HepG2 (cell line): ENCODE measurements at regions not wholly inside any gene's neighbourhood (a gene's known extent, or its start where the extent isn't known, plus 50 kb on each side); places are given as distances from the start of the nearest gene placed in this dataset.

ENCODE experiments used
- ELF1 ChIP-seq: sonication (generic); formaldehyde crosslinking; IDR thresholded peaks from 2 replicates; pipeline ENCODE4 v1.4.0; 2020; ENCODE audit warnings: missing genetic modification reagents
- PPARG ChIP-seq: conservative IDR thresholded peaks from 2 replicates; pipeline ENCODE4 v1.6.1; 2016; ENCODE audit warnings: missing biosample characterization, missing genetic modification reagents
- RAD21 ChIP-seq: fragments of 450-650 bp; formaldehyde crosslinking; IDR thresholded peaks from 2 replicates; pipeline ENCODE4 v1.5.0; 2020; ENCODE audit warnings: mild to moderate bottlenecking
- SP1 ChIP-seq, 2 experiments: fragments of 450-650 bp in 1 of 2; sonication (generic) in 1 of 2; formaldehyde crosslinking in 1 of 2; IDR thresholded peaks; 2 replicates each; pipeline versions ENCODE4 v1.4.0 to v1.6.1; 2016 to 2020; ENCODE audit warnings: missing genetic modification reagents in 1 of 2
- ZFP36 ChIP-seq: fragments of 150-350 bp; IDR thresholded peaks from 2 replicates; pipeline ENCODE4 v1.6.1; 2018; ENCODE audit warnings: borderline replicate concordance, low read length, low read depth; ENCODE audit not compliant: partially characterized antibody
- ZNF781 ChIP-seq: sonication (generic); formaldehyde crosslinking; IDR thresholded peaks from 2 replicates; pipeline ENCODE4 v1.5.1; 2020; ENCODE audit warnings: borderline replicate concordance, mild to moderate bottlenecking, missing genetic modification reagents; ENCODE audit errors: not compliant biosample characterization
- TF ChIP-seq, protein P1 (sequence below): sonication (generic); formaldehyde crosslinking; IDR thresholded peaks from 2 replicates; pipeline ENCODE4 v1.4.0; 2020; ENCODE audit warnings: low read depth, mild to moderate bottlenecking, missing genetic modification reagents
- TF ChIP-seq, protein P2 (sequence below): sonication (generic); formaldehyde crosslinking; IDR thresholded peaks from 2 replicates; pipeline ENCODE4 v1.9.0; 2021; ENCODE audit warnings: missing genetic modification reagents, borderline replicate concordance
- TF ChIP-seq, protein P3 (sequence below): sonication (generic); formaldehyde crosslinking; IDR thresholded peaks from 2 replicates; pipeline ENCODE4 v1.5.0; 2020; ENCODE audit warnings: mild to moderate bottlenecking, missing genetic modification reagents, moderate library complexity
- TF ChIP-seq, protein P4 (sequence below): sonication (generic); formaldehyde crosslinking; IDR thresholded peaks from 2 replicates; pipeline ENCODE4 v1.4.0; 2020; ENCODE audit warnings: mild to moderate bottlenecking, missing genetic modification reagents, borderline replicate concordance
- TF ChIP-seq, protein P5 (sequence below): IDR thresholded peaks from 2 replicates; pipeline ENCODE4 v1.6.1; 2012; ENCODE audit warnings: low read depth, low read length, improper control_type of control experiment
- TF ChIP-seq, protein P6 (sequence below): fragments of 450-650 bp; IDR thresholded peaks from 2 replicates; pipeline ENCODE4 v1.6.1; 2017; ENCODE audit warnings: mild to moderate bottlenecking

DNA sequence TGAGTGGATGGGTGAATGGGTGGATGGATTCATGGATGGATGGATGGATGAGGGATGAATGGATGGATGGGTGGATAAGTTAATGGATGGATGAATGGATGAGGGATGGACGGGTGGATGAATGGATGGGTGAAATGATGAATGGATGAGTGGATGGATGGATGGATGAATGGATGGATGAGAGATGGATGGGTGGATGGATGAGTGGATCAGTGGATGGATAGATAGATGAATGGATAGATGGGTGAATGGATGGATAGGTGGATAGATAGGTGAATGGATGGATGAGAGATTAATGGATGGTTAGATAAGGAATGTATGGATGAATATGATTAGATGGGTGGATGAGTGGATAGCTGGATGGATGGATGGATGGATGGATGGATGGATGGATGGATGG is 313.5 kb downstream of the NPHP4 start:
- no peak for TF ChIP-seq ELF1
- TF ChIP-seq, protein P1, sequence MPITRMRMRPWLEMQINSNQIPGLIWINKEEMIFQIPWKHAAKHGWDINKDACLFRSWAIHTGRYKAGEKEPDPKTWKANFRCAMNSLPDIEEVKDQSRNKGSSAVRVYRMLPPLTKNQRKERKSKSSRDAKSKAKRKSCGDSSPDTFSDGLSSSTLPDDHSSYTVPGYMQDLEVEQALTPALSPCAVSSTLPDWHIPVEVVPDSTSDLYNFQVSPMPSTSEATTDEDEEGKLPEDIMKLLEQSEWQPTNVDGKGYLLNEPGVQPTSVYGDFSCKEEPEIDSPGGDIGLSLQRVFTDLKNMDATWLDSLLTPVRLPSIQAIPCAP (CRISPR knock-in tag): no peak
- TF ChIP-seq, protein P2, sequence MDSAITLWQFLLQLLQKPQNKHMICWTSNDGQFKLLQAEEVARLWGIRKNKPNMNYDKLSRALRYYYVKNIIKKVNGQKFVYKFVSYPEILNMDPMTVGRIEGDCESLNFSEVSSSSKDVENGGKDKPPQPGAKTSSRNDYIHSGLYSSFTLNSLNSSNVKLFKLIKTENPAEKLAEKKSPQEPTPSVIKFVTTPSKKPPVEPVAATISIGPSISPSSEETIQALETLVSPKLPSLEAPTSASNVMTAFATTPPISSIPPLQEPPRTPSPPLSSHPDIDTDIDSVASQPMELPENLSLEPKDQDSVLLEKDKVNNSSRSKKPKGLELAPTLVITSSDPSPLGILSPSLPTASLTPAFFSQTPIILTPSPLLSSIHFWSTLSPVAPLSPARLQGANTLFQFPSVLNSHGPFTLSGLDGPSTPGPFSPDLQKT (CRISPR knock-in tag): no peak
- TF ChIP-seq PPARG (CRISPR knock-in tag): no peak
- TF ChIP-seq, protein P3, sequence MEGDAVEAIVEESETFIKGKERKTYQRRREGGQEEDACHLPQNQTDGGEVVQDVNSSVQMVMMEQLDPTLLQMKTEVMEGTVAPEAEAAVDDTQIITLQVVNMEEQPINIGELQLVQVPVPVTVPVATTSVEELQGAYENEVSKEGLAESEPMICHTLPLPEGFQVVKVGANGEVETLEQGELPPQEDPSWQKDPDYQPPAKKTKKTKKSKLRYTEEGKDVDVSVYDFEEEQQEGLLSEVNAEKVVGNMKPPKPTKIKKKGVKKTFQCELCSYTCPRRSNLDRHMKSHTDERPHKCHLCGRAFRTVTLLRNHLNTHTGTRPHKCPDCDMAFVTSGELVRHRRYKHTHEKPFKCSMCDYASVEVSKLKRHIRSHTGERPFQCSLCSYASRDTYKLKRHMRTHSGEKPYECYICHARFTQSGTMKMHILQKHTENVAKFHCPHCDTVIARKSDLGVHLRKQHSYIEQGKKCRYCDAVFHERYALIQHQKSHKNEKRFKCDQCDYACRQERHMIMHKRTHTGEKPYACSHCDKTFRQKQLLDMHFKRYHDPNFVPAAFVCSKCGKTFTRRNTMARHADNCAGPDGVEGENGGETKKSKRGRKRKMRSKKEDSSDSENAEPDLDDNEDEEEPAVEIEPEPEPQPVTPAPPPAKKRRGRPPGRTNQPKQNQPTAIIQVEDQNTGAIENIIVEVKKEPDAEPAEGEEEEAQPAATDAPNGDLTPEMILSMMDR (CRISPR knock-in tag): no peak
- TF ChIP-seq RAD21: no peak
- TF ChIP-seq ZNF781 (CRISPR knock-in tag): no peak
- no peak for TF ChIP-seq SP1 (IDR thresholded peaks at IDR 0.05)
- no peak for TF ChIP-seq SP1 (CRISPR knock-in tag; IDR thresholded peaks at IDR 0.05)
- TF ChIP-seq, protein P4, sequence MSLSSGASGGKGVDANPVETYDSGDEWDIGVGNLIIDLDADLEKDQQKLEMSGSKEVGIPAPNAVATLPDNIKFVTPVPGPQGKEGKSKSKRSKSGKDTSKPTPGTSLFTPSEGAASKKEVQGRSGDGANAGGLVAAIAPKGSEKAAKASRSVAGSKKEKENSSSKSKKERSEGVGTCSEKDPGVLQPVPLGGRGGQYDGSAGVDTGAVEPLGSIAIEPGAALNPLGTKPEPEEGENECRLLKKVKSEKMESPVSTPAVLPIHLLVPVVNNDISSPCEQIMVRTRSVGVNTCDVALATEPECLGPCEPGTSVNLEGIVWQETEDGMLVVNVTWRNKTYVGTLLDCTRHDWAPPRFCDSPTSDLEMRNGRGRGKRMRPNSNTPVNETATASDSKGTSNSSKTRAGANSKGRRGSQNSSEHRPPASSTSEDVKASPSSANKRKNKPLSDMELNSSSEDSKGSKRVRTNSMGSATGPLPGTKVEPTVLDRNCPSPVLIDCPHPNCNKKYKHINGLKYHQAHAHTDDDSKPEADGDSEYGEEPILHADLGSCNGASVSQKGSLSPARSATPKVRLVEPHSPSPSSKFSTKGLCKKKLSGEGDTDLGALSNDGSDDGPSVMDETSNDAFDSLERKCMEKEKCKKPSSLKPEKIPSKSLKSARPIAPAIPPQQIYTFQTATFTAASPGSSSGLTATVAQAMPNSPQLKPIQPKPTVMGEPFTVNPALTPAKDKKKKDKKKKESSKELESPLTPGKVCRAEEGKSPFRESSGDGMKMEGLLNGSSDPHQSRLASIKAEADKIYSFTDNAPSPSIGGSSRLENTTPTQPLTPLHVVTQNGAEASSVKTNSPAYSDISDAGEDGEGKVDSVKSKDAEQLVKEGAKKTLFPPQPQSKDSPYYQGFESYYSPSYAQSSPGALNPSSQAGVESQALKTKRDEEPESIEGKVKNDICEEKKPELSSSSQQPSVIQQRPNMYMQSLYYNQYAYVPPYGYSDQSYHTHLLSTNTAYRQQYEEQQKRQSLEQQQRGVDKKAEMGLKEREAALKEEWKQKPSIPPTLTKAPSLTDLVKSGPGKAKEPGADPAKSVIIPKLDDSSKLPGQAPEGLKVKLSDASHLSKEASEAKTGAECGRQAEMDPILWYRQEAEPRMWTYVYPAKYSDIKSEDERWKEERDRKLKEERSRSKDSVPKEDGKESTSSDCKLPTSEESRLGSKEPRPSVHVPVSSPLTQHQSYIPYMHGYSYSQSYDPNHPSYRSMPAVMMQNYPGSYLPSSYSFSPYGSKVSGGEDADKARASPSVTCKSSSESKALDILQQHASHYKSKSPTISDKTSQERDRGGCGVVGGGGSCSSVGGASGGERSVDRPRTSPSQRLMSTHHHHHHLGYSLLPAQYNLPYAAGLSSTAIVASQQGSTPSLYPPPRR (CRISPR knock-in tag): no peak
- TF ChIP-seq ZFP36: no peak
- TF ChIP-seq, protein P5, sequence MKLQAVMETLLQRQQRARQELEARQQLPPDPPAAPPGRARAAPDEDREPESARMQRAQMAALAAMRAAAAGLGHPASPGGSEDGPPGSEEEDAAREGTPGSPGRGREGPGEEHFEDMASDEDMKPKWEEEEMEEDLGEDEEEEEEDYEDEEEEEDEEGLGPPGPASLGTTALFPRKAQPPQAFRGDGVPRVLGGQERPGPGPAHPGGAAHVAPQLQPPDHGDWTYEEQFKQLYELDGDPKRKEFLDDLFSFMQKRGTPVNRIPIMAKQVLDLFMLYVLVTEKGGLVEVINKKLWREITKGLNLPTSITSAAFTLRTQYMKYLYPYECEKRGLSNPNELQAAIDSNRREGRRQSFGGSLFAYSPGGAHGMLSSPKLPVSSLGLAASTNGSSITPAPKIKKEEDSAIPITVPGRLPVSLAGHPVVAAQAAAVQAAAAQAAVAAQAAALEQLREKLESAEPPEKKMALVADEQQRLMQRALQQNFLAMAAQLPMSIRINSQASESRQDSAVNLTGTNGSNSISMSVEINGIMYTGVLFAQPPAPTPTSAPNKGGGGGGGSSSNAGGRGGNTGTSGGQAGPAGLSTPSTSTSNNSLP: no peak
- TF ChIP-seq, protein P6, sequence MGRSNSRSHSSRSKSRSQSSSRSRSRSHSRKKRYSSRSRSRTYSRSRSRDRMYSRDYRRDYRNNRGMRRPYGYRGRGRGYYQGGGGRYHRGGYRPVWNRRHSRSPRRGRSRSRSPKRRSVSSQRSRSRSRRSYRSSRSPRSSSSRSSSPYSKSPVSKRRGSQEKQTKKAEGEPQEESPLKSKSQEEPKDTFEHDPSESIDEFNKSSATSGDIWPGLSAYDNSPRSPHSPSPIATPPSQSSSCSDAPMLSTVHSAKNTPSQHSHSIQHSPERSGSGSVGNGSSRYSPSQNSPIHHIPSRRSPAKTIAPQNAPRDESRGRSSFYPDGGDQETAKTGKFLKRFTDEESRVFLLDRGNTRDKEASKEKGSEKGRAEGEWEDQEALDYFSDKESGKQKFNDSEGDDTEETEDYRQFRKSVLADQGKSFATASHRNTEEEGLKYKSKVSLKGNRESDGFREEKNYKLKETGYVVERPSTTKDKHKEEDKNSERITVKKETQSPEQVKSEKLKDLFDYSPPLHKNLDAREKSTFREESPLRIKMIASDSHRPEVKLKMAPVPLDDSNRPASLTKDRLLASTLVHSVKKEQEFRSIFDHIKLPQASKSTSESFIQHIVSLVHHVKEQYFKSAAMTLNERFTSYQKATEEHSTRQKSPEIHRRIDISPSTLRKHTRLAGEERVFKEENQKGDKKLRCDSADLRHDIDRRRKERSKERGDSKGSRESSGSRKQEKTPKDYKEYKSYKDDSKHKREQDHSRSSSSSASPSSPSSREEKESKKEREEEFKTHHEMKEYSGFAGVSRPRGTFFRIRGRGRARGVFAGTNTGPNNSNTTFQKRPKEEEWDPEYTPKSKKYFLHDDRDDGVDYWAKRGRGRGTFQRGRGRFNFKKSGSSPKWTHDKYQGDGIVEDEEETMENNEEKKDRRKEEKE: no peak
